NB4 (cell line): ENCODE measurements at regions not wholly inside any gene's neighbourhood (a gene's known extent, or its start where the extent isn't known, plus 50 kb on each side); places are given as distances from the start of the nearest gene placed in this dataset.

Experiments used
- CTCF ChIP-seq: IDR thresholded peaks from one replicate; pipeline ENCODE4 v1.5.1; 2012; ENCODE audit warnings: low read depth, low read length
- MAX ChIP-seq: IDR thresholded peaks from 2 replicates; pipeline ENCODE4 v1.6.1; 2011; ENCODE audit warnings: low read depth, low read length
- MYC ChIP-seq: IDR thresholded peaks from 2 replicates; pipeline ENCODE4 v1.6.1; 2011; ENCODE audit warnings: low read depth, low read length
- POLR2A ChIP-seq: IDR thresholded peaks from 2 replicates; pipeline ENCODE4 v1.6.1; 2011; ENCODE audit warnings: mild to moderate bottlenecking; ENCODE audit not compliant: insufficient read length; ENCODE audit errors: extremely low read depth

- TF ChIP-seq CTCF (no peak), MAX (no peak), POLR2A (no peak), MYC (no peak)
Observed at GRCh38 chr9:96122282-96122681, 179.7 kb downstream of the HSD17B3 start.
